Parathyroid adenoma (tissue), 2 donors: ENCODE measurements at regions not wholly inside any gene's neighbourhood (a gene's known extent, or its start where the extent isn't known, plus 50 kb on each side); places are given as distances from the start of the nearest gene placed in this dataset.
"Not testable (repeated sequence)": the region's sequence is repeated elsewhere in the genome, so short reads cannot be mapped to it uniquely, and the experiment has no call there.

ENCODE experiments used
- H2AFZ ChIP-seq: fragments of 300-600 bp; sonication (generic); one replicate; pipeline ENCODE4 v1.7.0; 2017; ENCODE audit warnings: antibody characterized with exemption, mild to moderate bottlenecking
- H3K27ac ChIP-seq: fragments of 300-600 bp; sonication (generic); one replicate; pipeline ENCODE4 v1.7.0; 2017
- H3K27me3 ChIP-seq: fragments of 300-600 bp; sonication (generic); one replicate; pipeline ENCODE4 v1.7.0; 2017; ENCODE audit warnings: low read length; ENCODE audit not compliant: control insufficient read depth, insufficient read depth
- H3K36me3 ChIP-seq: fragments of 300-600 bp; sonication (generic); one replicate; pipeline ENCODE4 v1.7.0; 2017; ENCODE audit warnings: low read length; ENCODE audit not compliant: control insufficient read depth, insufficient read depth
- H3K4me1 ChIP-seq: fragments of 300-600 bp; sonication (generic); one replicate; pipeline ENCODE4 v1.7.0; 2017; ENCODE audit warnings: control low read depth
- H3K4me2 ChIP-seq: fragments of 300-600 bp; sonication (generic); one replicate; pipeline ENCODE4 v1.7.0; 2017; ENCODE audit warnings: low read length
- H3K4me3 ChIP-seq: fragments of 300-600 bp; sonication (generic); one replicate; pipeline ENCODE4 v1.7.0; 2017; ENCODE audit warnings: low read depth, low read length
- H3K79me2 ChIP-seq: fragments of 300-600 bp; sonication (generic); one replicate; pipeline ENCODE4 v1.7.0; 2017; ENCODE audit warnings: control low read depth
- H3K9ac ChIP-seq: fragments of 300-600 bp; sonication (generic); one replicate; pipeline ENCODE4 v1.7.0; 2017; ENCODE audit warnings: mild to moderate bottlenecking
- H3K9me3 ChIP-seq: fragments of 300-600 bp; sonication (generic); one replicate; pipeline ENCODE4 v1.7.0; 2017; ENCODE audit warnings: low read length; ENCODE audit not compliant: control insufficient read depth
- CTCF ChIP-seq: fragments of 300-600 bp; sonication (generic); IDR thresholded peaks from one replicate; pipeline ENCODE4 v1.7.0; 2017; ENCODE audit warnings: antibody characterized with exemption, mild to moderate bottlenecking
- donor health status: primary hyperparathyroidism.

GRCh38 chr6:141203902-141204575, 928.7 kb upstream of the GJE1 start:
- H3K27ac ChIP-seq, result no peak overlapping the region
- no peaks in the 10 kb centered on the region for H3K9me3 ChIP-seq
- H3K36me3 ChIP-seq, result no peaks in the 10 kb centered on the region
- no peaks in the 10 kb centered on the region for H3K79me2 ChIP-seq
- no peaks in the 10 kb centered on the region for H3K27me3 ChIP-seq
- H3K4me2 ChIP-seq, result no peak overlapping the region
- no peak overlapping the region for H3K4me3 ChIP-seq
- H3K9ac ChIP-seq, result no peak overlapping the region
- TF ChIP-seq CTCF, result no peak
- no peaks in the 10 kb centered on the region for H3K4me1 ChIP-seq
- H2AFZ ChIP-seq, result no peak overlapping the region

DNA sequence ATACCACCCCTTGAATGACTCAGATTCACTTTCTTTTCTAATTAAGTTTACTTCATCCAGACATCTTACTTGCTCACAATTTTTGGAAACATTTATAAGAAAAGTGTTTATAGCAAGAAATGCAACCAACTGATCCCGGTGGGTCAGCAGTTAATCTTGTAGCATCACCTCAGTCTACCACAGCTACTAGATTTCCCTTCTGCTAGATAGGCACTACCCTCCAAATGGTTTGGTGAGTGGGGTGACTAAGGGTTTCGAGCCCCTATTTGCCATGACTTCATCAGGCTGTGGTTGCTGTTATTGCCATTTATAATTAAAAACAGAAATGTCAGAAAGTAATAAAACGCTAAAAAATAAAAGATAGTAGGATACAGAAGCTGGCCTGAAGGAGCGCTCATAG, 930.1 kb upstream of the GJE1 start:
- no peak overlapping the region for H2AFZ ChIP-seq
- no peak for TF ChIP-seq CTCF
- no peaks in the 10 kb centered on the region for H3K36me3 ChIP-seq
- no peaks in the 10 kb centered on the region for H3K9me3 ChIP-seq
- no peaks in the 10 kb centered on the region for H3K4me1 ChIP-seq
- H3K4me2 ChIP-seq, result no peak overlapping the region
- no peak overlapping the region for H3K4me3 ChIP-seq
- no peak overlapping the region for H3K9ac ChIP-seq
- H3K27me3 ChIP-seq, result no peaks in the 10 kb centered on the region
- H3K79me2 ChIP-seq, result no peaks in the 10 kb centered on the region
- H3K27ac ChIP-seq, result no peak overlapping the region

- Histone ChIP-seq H3K27ac (no peak overlapping the region), H3K27me3 (no peaks in the 10 kb centered on the region), H3K4me2 (no peak overlapping the region), H3K36me3 (no peaks in the 10 kb centered on the region), H3K9ac (no peak overlapping the region), H3K79me2 (no peaks in the 10 kb centered on the region), H3K4me1 (no peaks in the 10 kb centered on the region), H3K9me3 (no peaks in the 10 kb centered on the region), H3K4me3 (no peak overlapping the region), H2AFZ (no peak overlapping the region)
- no peak for TF ChIP-seq CTCF
These were observed 933.7 kb upstream of the GJE1 start for GRCh38 chr6:141199074-141199473.

- H3K9me3 ChIP-seq, result no peaks in the 10 kb centered on the region
- H3K27ac ChIP-seq, result no peak overlapping the region
- H3K27me3 ChIP-seq, result no peaks in the 10 kb centered on the region
- H3K4me3 ChIP-seq, result no peak overlapping the region
- H3K4me1 ChIP-seq, result no peaks in the 10 kb centered on the region
- no peak overlapping the region for H3K9ac ChIP-seq
- no peak overlapping the region for H2AFZ ChIP-seq
- H3K4me2 ChIP-seq, result no peak overlapping the region
- no peaks in the 10 kb centered on the region for H3K36me3 ChIP-seq
- TF ChIP-seq CTCF, result no peak
- H3K79me2 ChIP-seq, result no peaks in the 10 kb centered on the region
These were observed 937.4 kb upstream of the GJE1 start for GRCh38 chr6:141195251-141195832.

DNA sequence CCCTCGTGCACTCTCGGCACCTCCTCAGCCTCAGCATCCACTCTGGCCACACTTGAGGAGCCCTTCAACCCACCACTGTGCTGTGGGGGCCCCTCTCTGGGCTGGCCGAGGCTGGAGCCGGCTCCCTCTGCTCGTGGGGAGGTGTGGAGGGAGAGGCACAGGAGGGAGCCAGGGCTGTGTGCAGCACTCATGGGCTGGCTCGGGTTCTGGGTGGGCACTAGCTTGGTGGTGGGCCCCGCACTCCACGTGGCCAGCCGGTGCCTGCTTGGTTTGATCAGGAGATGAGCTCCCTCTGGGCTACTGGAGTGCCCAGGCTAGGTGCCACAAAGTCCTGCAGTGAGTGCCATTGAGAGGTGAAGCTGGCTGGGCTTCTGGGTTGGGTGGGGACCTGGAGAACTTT, 949.4 kb upstream of the GJE1 start:
- H3K9me3 ChIP-seq, result no peaks in the 10 kb centered on the region
- H3K4me1 ChIP-seq, result no peaks in the 10 kb centered on the region
- no peak overlapping the region for H2AFZ ChIP-seq
- no peak overlapping the region for H3K4me2 ChIP-seq
- no peaks in the 10 kb centered on the region for H3K27me3 ChIP-seq
- no peaks in the 10 kb centered on the region for H3K79me2 ChIP-seq
- no peak overlapping the region for H3K27ac ChIP-seq
- no peaks in the 10 kb centered on the region for H3K36me3 ChIP-seq
- H3K9ac ChIP-seq, result no peak overlapping the region
- H3K4me3 ChIP-seq, result no peak overlapping the region
- no peak for TF ChIP-seq CTCF

DNA sequence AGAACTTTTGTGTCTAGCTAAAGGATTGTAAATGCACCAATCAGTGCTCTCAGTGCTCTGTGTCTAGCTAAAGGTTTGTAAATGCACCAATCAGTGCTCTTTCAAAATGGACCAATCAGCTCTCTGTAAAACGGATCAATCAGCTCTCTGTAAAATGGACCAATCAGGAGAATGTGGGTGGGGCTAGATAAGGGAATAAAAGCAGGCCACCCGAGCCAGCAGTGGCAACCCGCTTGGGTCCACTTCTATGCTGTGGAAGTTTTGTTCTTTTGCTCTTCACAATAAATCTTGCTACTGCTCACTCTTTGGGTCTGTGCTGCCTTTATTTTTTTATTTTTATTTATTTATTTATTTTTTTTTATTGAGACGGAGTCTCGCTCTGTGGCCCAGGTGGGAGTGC, 957.3 kb upstream of the GJE1 start:
- H3K4me3 ChIP-seq, result not testable (repeated sequence)

More for the DNA sequence above, 957.3 kb upstream of the GJE1 start:
- not testable (repeated sequence) for H3K4me1 ChIP-seq, H3K27me3 ChIP-seq, H2AFZ ChIP-seq, H3K79me2 ChIP-seq, H3K36me3 ChIP-seq, H3K9ac ChIP-seq, H3K9me3 ChIP-seq, H3K27ac ChIP-seq, H3K4me2 ChIP-seq
